ENCODE measurements at regions not wholly inside any gene's neighbourhood (a gene's known extent, or its start where the extent isn't known, plus 50 kb on each side); places are given as distances from the start of the nearest gene placed in this dataset.

GRCh38 chr12:131603106-131603938 is 107.6 kb upstream of the SFSWAP start:
- in situ Hi-C loops (cut with MboI; ENCODE audit: low pct_unique_long_range_greater_than_20kb, low sequenced_read_pairs), result no loop called here
- DNase-seq, result peak; percentile 32

- in situ Hi-C loops (cut with MboI; ENCODE audit: low pct_unique_long_range_greater_than_20kb, low sequenced_read_pairs), result no loop called here
- peak; percentile 89 for DNase-seq
These were observed 106.7 kb upstream of the SFSWAP start for GRCh38 chr12:131603939-131604795.

- in situ Hi-C loops (cut with MboI; ENCODE audit: low pct_unique_long_range_greater_than_20kb, low sequenced_read_pairs), result no loop called here
- DNase-seq, result no peak
These were observed 106.0 kb upstream of the SFSWAP start for GRCh38 chr12:131604859-131605258.

- in situ Hi-C loops (cut with MboI; ENCODE audit: low pct_unique_long_range_greater_than_20kb, low sequenced_read_pairs), result no loop called here
- DNase-seq, result no peak
These were observed 105.5 kb upstream of the SFSWAP start for GRCh38 chr12:131605304-131605829.

GRCh38 chr12:131606218-131606901 is 104.5 kb upstream of the SFSWAP start:
- no peak for DNase-seq

GRCh38 chr12:131607658-131608447 is 103.0 kb upstream of the SFSWAP start:
- in situ Hi-C loops (cut with MboI; ENCODE audit: low pct_unique_long_range_greater_than_20kb, low sequenced_read_pairs), result no loop called here
- DNase-seq, result no peak

More at GRCh38 chr12:131606218-131606901, 104.5 kb upstream of the SFSWAP start:
- in situ Hi-C loops (cut with MboI; ENCODE audit: low pct_unique_long_range_greater_than_20kb, low sequenced_read_pairs), result no loop called here

- in situ Hi-C loops (cut with MboI; ENCODE audit: low pct_unique_long_range_greater_than_20kb, low sequenced_read_pairs), result no loop called here
- peak; percentile 81 for DNase-seq
These were observed 101.9 kb upstream of the SFSWAP start for GRCh38 chr12:131608740-131609690.

GRCh38 chr12:131609762-131610161 is 101.1 kb upstream of the SFSWAP start:
- in situ Hi-C loops (cut with MboI; ENCODE audit: low pct_unique_long_range_greater_than_20kb, low sequenced_read_pairs), result no loop called here
- DNase-seq, result no peak

GRCh38 chr12:131610181-131610580 is 100.7 kb upstream of the SFSWAP start:
- in situ Hi-C loops (cut with MboI; ENCODE audit: low pct_unique_long_range_greater_than_20kb, low sequenced_read_pairs), result no loop called here
- no peak for DNase-seq

- in situ Hi-C loops (cut with MboI; ENCODE audit: low pct_unique_long_range_greater_than_20kb, low sequenced_read_pairs), result no loop called here
- no peak for DNase-seq
These were observed 100.0 kb upstream of the SFSWAP start for GRCh38 chr12:131610891-131611290.

- in situ Hi-C loops (cut with MboI; ENCODE audit: low pct_unique_long_range_greater_than_20kb, low sequenced_read_pairs), result no loop called here
- no peak for DNase-seq
These were observed 99.3 kb upstream of the SFSWAP start for GRCh38 chr12:131611416-131612091.

GRCh38 chr12:131612092-131612755 is 98.7 kb upstream of the SFSWAP start:
- no peak for DNase-seq
- in situ Hi-C loops (cut with MboI; ENCODE audit: low pct_unique_long_range_greater_than_20kb, low sequenced_read_pairs), result no loop called here

- no peak for DNase-seq
- in situ Hi-C loops (cut with MboI; ENCODE audit: low pct_unique_long_range_greater_than_20kb, low sequenced_read_pairs), result no loop called here
These were observed 97.7 kb upstream of the SFSWAP start for GRCh38 chr12:131613186-131613585.

- in situ Hi-C loops (cut with MboI; ENCODE audit: low pct_unique_long_range_greater_than_20kb, low sequenced_read_pairs), result no loop called here
- no peak for DNase-seq
These were observed 97.2 kb upstream of the SFSWAP start for GRCh38 chr12:131613678-131614077.

- in situ Hi-C loops (cut with MboI; ENCODE audit: low pct_unique_long_range_greater_than_20kb, low sequenced_read_pairs), result no loop called here
- DNase-seq, result no peak
These were observed 95.4 kb upstream of the SFSWAP start for GRCh38 chr12:131615326-131616042.

All from KBM-7 (cell line).